ENCODE measurements at regions not wholly inside any gene's neighbourhood (a gene's known extent, or its start where the extent isn't known, plus 50 kb on each side); places are given as distances from the start of the nearest gene placed in this dataset.
A peak's percentile ranks its signal among the peaks of the same experiment; 100 is the strongest.

DNA sequence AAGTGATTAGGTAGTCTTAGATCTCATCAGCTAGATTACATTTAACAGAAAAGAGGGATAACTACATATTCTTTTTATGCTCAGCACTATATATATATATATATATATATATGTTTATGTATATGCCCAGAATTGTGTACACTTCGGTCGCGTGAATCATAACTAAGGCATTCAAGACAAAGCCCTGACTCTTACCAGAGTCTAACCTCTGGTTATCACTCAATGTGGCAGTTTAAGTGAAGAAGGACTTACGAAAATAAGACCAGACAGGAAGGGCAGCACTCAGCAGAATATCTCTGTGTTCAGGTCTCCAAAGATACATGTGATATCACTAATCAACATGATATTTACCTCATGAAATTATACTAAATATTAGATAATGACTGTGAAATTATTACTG, 1326.7 kb downstream of the MRPL39 start:
- no peaks in the 10 kb centered on the region for H3K36me3 ChIP-seq
- no peaks in the 10 kb centered on the region for H4K20me1 ChIP-seq
- H3K4me2 ChIP-seq = no peak overlapping the region
- no peak for TF ChIP-seq Cebpa-rat (IDR thresholded peaks at IDR 0.05)
- no peak overlapping the region for H3K9ac ChIP-seq
- no peaks in the 10 kb centered on the region for H3K27me3 ChIP-seq
- H3K27ac ChIP-seq = no peak overlapping the region
- H3K4me3 ChIP-seq = no peak overlapping the region
- H3K4me1 ChIP-seq = no peaks in the 10 kb centered on the region
- no peaks in the 10 kb centered on the region for H3K9me3 ChIP-seq (replicated peaks in 1 of 11)

DNA sequence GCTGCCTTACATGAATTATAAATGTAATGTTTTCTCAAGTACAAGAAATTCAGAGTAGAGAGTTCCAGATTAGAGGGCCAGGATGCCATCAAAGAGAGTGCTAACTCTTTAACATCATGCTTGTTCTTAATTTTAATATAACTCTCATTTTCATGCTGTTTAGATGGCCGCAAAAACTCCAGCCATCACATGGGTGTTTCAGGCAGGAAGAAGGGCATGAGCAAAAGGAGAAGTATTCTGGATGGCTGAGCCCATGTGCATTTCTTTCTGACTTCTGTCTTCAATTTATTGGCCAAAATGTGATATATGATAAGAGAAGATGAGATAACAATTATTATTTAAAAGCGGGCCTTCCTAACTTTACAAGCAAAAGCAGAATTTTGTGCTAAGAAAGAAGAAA, 1328.6 kb downstream of the MRPL39 start:
- H3K4me2 ChIP-seq = no peak overlapping the region

DNA sequence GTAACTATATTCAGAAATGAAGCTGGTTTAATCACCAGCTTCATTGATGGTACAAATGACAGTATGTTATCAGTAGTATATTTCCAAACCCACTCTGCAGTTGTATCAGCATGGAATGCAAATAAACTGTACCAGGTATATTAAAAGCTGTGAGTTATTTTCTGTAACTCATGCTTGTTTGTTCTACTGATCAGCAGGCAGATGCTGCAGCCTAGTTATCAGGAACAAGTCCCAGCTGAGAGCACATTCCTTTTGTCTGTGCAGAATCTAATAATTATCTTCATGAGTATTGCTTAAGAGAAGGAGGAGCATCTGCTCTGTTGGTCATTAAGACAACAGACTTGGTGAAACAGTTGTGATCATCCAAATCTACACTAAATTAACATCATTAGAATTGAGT, 1331.1 kb downstream of the MRPL39 start:
- Histone ChIP-seq H3K27ac (no peak overlapping the region), H3K4me1 (no peaks in the 10 kb centered on the region), H3K27me3 (no peaks in the 10 kb centered on the region), H3K4me2 (no peak overlapping the region), H3K9me3 (replicated peaks in 1 of 11) (no peaks in the 10 kb centered on the region), H3K9ac (no peak overlapping the region), H3K4me3 (no peak overlapping the region), H3K36me3 (no peaks in the 10 kb centered on the region), H4K20me1 (no peaks in the 10 kb centered on the region)
- TF ChIP-seq Cebpa-rat (IDR thresholded peaks at IDR 0.05) = no peak

More for the DNA sequence above, 1328.6 kb downstream of the MRPL39 start:
- Histone ChIP-seq H4K20me1 (no peaks in the 10 kb centered on the region), H3K27ac (no peak overlapping the region), H3K4me3 (no peak overlapping the region), H3K9ac (no peak overlapping the region), H3K4me1 (no peaks in the 10 kb centered on the region), H3K36me3 (no peaks in the 10 kb centered on the region), H3K9me3 (replicated peaks in 1 of 11) (no peaks in the 10 kb centered on the region), H3K27me3 (no peaks in the 10 kb centered on the region)
- no peak for TF ChIP-seq Cebpa-rat (IDR thresholded peaks at IDR 0.05)

DNA sequence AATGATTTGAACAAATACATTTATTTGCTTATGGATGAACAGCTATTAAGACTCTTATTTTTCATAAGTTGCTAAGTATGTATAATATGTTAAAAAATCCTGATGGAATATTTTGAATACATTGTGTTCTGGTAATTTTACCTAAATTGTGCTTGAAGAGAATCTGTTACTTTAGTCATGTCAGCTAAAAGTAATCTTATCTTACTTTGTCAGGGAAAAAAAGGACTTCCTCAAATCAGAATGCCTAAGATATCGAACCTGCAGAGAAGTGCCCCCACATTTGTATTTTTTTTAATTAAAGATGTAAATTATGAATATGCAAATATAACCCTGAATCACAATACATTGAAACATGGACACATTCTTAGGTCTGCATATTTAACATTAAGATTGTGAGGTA, 1331.7 kb downstream of the MRPL39 start:
- Histone ChIP-seq H3K27me3 (no peaks in the 10 kb centered on the region), H3K9ac (no peak overlapping the region), H3K27ac (no peak overlapping the region), H3K4me2 (no peak overlapping the region), H3K36me3 (no peaks in the 10 kb centered on the region), H3K9me3 (replicated peaks in 1 of 11) (no peaks in the 10 kb centered on the region), H3K4me3 (no peak overlapping the region), H3K4me1 (no peaks in the 10 kb centered on the region), H4K20me1 (no peaks in the 10 kb centered on the region)
- no peak for TF ChIP-seq Cebpa-rat (IDR thresholded peaks at IDR 0.05)

DNA sequence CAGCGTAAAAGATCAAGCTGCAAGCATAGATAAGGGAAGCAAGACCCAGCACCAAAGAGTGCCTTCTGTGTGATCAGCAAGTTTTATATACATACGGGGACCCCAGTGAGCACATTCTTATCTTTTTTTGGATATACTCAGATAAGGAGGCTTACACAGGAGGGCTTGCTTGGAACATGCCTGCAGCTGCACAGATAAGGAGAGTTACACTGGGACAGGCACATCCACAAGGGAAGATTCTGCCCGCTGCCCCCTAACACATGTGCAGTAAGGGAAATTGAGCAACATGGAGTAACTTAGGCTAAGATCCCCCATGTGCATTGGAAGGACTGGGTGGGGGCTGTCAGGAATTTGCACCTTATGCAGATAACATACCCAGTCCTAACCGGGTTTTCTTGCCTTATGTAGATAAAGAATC, 1334.8 kb downstream of the MRPL39 start:
- no peak for TF ChIP-seq Cebpa-rat (IDR thresholded peaks at IDR 0.05)
- H3K4me3 ChIP-seq = no peak overlapping the region

DNA sequence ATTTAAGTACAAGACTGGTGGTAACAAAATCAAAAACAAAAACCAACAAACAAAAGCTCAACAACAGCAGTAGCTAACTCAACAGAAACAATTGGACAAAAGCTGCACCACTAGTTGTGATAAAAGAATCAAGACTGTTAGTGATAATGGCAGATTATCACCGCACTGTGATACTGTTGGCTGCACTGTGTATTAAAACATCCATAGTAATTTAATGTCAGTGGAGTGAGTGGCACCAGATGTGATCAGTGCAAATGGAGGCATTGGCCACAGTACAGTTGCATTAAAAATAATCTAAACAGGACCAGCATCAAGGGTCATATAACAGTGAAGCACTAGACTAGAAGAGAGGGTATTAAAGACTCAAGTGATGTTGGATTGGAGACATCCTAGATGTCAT, 1341.3 kb downstream of the MRPL39 start:
- Histone ChIP-seq H3K27ac (no peak overlapping the region), H3K27me3 (no peaks in the 10 kb centered on the region), H4K20me1 (no peaks in the 10 kb centered on the region), H3K9me3 (replicated peaks in 1 of 11) (no peaks in the 10 kb centered on the region), H3K4me2 (no peak overlapping the region), H3K4me1 (no peaks in the 10 kb centered on the region), H3K4me3 (no peak overlapping the region), H3K9ac (no peak overlapping the region), H3K36me3 (no peaks in the 10 kb centered on the region)
- TF ChIP-seq Cebpa-rat (IDR thresholded peaks at IDR 0.05) = no peak

More for the DNA sequence above, 1334.8 kb downstream of the MRPL39 start:
- Histone ChIP-seq H3K4me1 (no peaks in the 10 kb centered on the region), H3K9ac (no peak overlapping the region), H3K27me3 (no peaks in the 10 kb centered on the region), H3K4me2 (peak overlapping the region in 1 of 11 experiments; percentile 4; a peak in 2 of 22 replicates), H4K20me1 (no peaks in the 10 kb centered on the region), H3K27ac (no peak overlapping the region), H3K36me3 (no peaks in the 10 kb centered on the region), H3K9me3 (replicated peaks in 1 of 11) (no peaks in the 10 kb centered on the region)

DNA sequence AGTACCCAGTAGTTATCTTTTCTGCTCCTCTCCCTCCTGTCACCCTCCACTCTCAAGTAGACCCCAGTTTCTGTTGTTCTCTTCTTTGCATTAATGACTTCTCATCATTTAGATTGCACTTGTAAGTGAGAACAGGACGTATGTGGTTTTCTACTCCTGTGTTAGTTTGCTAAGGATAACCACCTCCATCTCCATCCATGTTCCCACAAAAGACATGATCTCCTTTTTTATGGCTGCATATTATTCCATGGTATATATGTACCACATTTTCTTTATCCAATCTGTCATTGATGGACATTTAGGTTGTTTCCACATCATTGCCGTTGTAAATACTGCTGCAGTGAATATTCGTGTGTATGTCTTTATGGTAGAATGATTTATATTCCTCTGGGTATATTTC, 1346.5 kb downstream of the MRPL39 start:
- Histone ChIP-seq H3K9ac (no peak overlapping the region), H3K36me3 (no peaks in the 10 kb centered on the region), H3K9me3 (replicated peaks in 1 of 11) (no peaks in the 10 kb centered on the region), H3K4me1 (no peaks in the 10 kb centered on the region), H3K4me2 (no peak overlapping the region), H4K20me1 (no peaks in the 10 kb centered on the region), H3K27ac (no peak overlapping the region), H3K4me3 (no peak overlapping the region), H3K27me3 (no peaks in the 10 kb centered on the region)
- TF ChIP-seq Cebpa-rat (IDR thresholded peaks at IDR 0.05) = no peak

DNA sequence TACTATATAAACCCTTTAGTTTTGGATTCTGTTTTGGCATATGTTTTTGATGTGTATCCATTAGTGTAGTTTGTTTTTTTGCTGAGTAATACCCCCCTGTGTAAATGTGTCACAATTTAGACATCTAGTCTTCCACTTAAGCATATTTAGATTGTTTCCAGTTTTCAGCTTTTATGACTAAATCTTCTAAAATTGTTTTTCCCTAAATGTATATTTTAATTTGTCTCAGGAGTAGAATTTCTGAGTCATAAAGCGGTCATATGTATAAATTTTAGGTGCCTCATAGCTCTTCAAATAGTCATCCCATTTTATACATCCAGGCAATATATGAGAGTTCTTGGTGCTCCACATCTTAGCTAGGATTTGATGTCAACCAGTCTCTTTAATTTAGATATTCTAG, 1348.0 kb downstream of the MRPL39 start:
- H3K9ac ChIP-seq = no peak overlapping the region
- H3K36me3 ChIP-seq = no peaks in the 10 kb centered on the region
- H3K4me1 ChIP-seq = no peaks in the 10 kb centered on the region
- H3K4me3 ChIP-seq = no peak overlapping the region
- H4K20me1 ChIP-seq = no peaks in the 10 kb centered on the region
- H3K9me3 ChIP-seq (replicated peaks in 1 of 11) = no peaks in the 10 kb centered on the region
- H3K27me3 ChIP-seq = no peaks in the 10 kb centered on the region
- H3K4me2 ChIP-seq = no peak overlapping the region
- TF ChIP-seq Cebpa-rat (IDR thresholded peaks at IDR 0.05) = no peak
- H3K27ac ChIP-seq = no peak overlapping the region

DNA sequence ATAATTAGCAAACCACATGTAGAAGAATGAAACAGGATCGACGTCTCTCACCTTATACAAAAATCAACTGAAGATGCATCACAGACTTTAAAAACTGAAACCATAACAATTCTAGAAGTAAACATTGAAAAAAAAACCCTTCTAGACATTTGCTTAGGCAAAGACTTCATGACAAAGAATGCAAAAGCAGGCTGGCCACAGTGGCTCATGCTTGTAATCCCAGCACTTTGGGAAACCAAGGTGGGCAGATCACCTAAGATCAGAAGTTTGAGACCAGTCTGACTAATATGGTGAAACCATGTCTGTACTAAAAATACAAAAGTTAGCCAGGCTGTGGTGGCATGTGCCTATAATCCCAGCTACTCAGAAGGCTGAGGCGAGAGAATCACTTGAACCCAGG, 1351.7 kb downstream of the MRPL39 start:
- Histone ChIP-seq H3K4me3 (no peak overlapping the region), H4K20me1 (no peaks in the 10 kb centered on the region), H3K4me1 (no peaks in the 10 kb centered on the region), H3K9me3 (replicated peaks in 1 of 11) (no peaks in the 10 kb centered on the region), H3K4me2 (no peak overlapping the region), H3K27me3 (no peaks in the 10 kb centered on the region), H3K36me3 (no peaks in the 10 kb centered on the region), H3K27ac (no peak overlapping the region), H3K9ac (no peak overlapping the region)
- TF ChIP-seq Cebpa-rat (IDR thresholded peaks at IDR 0.05) = no peak

DNA sequence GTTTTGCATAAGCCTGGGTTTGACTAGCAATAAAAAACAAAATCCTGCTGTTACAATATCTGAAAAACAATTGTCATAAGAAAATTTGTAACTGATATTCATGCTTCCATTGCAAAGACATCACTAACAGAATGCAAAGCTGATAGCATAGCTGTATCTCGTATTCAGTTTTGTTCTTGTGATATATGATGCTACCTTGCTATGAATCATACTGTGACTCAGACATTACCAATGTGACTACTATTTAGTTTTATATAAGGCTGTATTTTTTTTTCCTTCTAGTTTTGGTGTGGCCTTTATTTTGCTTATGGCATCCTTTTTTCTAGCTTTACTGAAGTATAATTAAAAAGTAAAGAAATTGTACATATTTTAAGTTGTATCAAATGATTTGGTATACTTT, 1381.8 kb downstream of the MRPL39 start:
- Histone ChIP-seq H3K27ac (no peak overlapping the region), H3K4me1 (peaks cover 0 to 10% (median 0%) of the 10 kb centered on the region in 10 experiments; a peak in 2 of 20 replicates), H4K20me1 (no peaks in the 10 kb centered on the region), H3K4me3 (no peak overlapping the region), H3K4me2 (no peak overlapping the region), H3K9me3 (replicated peaks in 1 of 11) (peaks cover 0 to 7% (median 0%) of the 10 kb centered on the region in 11 experiments; a peak in 1 of 22 replicates), H3K27me3 (no peaks in the 10 kb centered on the region), H3K36me3 (no peaks in the 10 kb centered on the region), H3K9ac (no peak overlapping the region)
- no peak for TF ChIP-seq Cebpa-rat (IDR thresholded peaks at IDR 0.05)

All from BLaER1 treated with 17β-estradiol and CSF1 and Interleukin-3, amounts not matched to agents 10 nM and 100 nM (cell line).